GM21515 (cell line): ENCODE measurements at regions not wholly inside any gene's neighbourhood (a gene's known extent, or its start where the extent isn't known, plus 50 kb on each side); places are given as distances from the start of the nearest gene placed in this dataset.
"Not testable (repeated sequence)": the region's sequence is repeated elsewhere in the genome, so short reads cannot be mapped to it uniquely, and the experiment has no call there.

Experiments used
- ATAC-seq: cut with Tn5 transposase; IDR thresholded peaks from one replicate; pipeline ENCODE4 v1.9.1; 2021; ENCODE audit not compliant: unreplicated experiment

GRCh38 chr1:166601650-166602278 is 237.5 kb upstream of the POGK start:
- no peak for ATAC-seq

GRCh38 chr1:166602801-166603200 is 236.5 kb upstream of the POGK start:
- ATAC-seq: not testable (repeated sequence)

- no peak for ATAC-seq
These were observed 236.0 kb upstream of the POGK start for GRCh38 chr1:166603296-166603695.

- ATAC-seq: no peak
These were observed 234.1 kb upstream of the POGK start for GRCh38 chr1:166605137-166605536.

DNA sequence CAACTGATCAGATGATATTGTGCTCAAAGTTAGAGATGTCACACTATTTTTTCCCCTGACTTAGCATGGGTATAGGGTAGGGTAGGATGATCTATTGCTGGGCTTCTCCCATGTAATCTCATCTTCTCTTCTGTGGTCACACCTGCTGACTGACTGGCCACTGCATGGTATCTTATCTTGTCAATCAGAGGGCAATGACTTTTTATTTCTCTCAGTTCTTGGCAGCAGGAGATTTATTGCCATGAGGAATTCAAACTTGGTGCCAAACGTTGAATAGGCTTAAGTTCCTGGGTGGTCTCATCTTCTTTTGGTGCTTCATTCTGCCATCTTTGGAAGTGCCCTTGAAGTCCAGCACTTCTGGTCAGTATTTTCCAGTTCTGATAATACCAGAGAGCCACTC is 226.4 kb upstream of the POGK start:
- no peak for ATAC-seq

GRCh38 chr1:166616206-166616605 is 223.1 kb upstream of the POGK start:
- no peak for ATAC-seq

GRCh38 chr1:166626711-166627110 is 212.6 kb upstream of the POGK start:
- no peak for ATAC-seq

- no peak for ATAC-seq
These were observed 211.7 kb upstream of the POGK start for GRCh38 chr1:166627558-166627957.

- ATAC-seq: no peak
These were observed 211.0 kb upstream of the POGK start for GRCh38 chr1:166628259-166628658.

GRCh38 chr1:166629946-166630345 is 209.3 kb upstream of the POGK start:
- no peak for ATAC-seq

GRCh38 chr1:166630369-166630768 is 208.9 kb upstream of the POGK start:
- no peak for ATAC-seq

DNA sequence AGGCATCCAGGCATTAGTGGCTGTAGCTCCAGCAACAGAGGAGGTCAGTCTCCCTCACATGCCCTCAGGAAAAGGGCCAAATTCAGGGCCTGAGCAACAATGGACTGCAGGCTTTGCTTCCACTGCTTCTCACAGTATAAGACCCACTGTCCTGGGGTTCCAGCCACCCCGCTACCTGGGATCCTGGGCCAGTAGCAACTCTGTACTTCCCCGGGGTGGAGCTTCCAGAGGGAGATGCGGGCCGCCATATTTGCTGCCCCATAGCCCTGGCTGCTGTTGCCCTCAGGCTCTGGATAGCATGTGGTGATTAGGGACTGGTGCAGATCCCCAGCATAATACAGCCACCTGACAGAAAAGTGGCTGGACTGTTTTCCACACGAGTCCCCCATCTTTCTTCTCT is 201.1 kb upstream of the POGK start:
- no peak for ATAC-seq

GRCh38 chr1:166657228-166657627 is 182.0 kb upstream of the POGK start:
- ATAC-seq: not testable (repeated sequence)

- ATAC-seq: not testable (repeated sequence)
These were observed 172.5 kb upstream of the POGK start for GRCh38 chr1:166666790-166667189.

DNA sequence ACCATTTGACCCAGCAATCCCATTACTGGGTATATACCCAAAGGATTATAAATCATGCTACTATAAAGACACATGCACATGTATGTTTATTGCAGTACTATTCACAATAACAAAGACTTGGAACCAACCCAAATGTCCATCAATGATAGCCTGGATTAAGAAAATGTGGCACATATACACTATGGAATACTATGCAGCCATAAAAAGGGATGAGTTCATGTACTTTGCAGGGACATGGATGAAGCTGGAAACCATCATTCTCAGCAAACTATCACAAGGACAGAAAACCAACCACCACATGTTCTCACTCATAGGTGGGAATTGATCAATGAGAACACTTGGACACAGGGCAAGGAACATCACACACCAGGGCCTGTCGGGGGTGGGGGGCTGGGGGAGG is 171.7 kb upstream of the POGK start:
- ATAC-seq: not testable (repeated sequence)

DNA sequence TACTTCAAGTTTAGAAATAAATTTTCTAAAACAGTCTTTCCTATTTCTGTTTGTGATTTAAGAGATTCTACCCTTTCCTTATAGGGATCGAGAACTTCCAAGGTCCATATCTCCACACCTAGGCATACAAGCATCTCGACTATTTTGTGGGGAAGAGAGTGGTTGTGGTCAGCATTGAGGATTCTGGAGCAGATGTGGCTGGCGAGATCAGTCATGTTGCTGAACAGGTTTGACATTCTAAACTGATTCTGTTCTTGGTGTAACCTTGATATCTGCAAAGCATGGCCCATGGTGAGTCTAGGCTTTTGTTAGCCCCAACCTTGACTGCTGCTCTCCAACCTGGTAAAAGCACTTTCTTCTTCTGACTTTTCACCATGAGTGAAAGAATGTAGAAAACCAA is 167.6 kb upstream of the POGK start:
- ATAC-seq: no peak

- no peak for ATAC-seq
These were observed 165.6 kb upstream of the POGK start for GRCh38 chr1:166673722-166674121.

DNA sequence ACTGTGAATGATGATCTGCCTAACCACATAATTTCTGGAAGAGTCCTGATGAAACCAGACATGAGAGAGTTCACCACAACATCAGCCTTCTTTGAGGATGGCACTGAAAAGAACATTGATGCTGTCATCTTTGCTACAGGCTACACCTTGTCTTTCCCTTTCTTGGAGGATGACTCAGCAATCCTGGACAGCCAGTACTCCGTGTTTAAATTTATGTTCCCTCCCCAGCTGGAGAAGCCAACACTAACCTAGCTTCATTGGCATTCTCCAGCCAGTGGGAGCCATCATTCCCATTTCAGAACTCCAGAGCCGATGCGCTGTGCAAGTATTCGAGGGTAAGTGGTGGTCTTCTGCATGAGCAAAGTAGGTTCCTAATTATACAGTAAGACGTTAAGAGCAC is 164.1 kb upstream of the POGK start:
- no peak for ATAC-seq

DNA sequence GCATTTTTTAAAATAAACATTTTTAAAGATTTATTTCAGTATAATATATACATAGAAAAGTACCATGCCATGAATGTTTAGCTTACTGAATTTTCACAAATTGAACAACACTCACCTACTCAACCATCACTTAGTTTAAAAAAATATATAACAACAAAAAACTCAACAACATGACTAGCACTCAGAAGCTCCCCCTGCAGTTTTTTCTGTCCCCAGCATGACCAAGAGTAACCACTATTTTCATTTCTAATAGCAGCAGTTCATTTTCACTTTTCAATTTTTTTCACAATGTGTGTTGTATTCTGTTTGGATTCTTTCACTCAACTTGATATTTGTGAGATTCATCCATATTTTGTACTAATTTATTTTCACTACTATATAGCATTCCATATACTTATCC is 162.3 kb upstream of the POGK start:
- no peak for ATAC-seq

DNA sequence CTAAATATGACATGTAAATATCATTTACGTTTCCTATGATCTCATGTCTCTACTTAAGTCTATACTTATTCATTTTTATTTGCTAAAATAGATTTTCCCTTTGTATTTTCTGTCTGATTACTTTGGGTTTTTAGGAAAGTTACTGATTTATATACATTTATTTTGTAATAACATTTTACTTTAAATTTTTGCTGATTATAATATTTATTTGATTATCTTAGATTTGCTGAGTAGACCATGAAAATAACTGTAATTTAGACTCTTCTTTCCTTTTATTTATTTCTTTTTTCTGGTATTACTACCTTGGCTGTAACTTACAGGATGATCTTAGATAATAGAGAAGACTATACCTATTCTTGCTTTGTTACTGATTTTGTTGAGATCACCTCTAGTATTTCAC is 159.9 kb upstream of the POGK start:
- ATAC-seq: no peak

DNA sequence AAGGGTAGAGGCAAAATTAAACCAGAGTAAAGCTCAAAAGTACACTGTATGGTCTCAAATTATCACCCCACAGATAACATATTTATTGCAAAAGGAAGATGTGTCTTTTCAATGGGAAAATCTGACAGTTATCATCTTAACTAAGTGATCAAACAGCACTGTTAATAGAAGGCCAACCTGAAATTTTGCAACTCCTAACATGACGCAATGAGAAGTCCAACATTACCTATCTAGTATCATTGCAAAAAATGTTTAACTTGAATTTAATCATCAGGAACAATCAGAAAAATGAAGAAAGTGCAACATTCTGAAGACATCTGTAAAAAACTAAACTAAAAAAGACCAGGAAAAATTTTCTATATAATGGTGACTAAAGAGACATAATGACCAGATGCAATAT is 156.7 kb upstream of the POGK start:
- no peak for ATAC-seq

- not testable (repeated sequence) for ATAC-seq
These were observed 154.6 kb upstream of the POGK start for GRCh38 chr1:166684669-166685068.

DNA sequence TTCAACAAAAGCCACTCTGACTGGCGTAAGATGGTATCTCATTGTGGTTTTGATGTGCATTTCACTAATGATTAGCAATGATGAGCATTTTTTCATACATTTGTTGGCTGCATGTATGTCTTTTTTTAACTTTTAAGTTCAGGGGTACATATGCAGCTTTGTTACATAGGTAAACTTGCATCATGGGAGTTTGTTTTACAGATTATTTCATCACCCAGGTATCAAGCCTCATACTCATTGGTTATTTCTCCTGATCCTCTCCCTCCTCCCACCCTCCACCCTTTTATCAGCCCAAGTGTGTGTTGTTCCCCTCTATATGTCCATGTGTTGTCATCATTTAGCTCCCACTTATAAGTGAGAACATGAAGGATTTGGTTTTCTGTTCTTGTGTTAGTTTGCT is 154.1 kb upstream of the POGK start:
- ATAC-seq: no peak
